ENCODE measurements at regions not wholly inside any gene's neighbourhood (a gene's known extent, or its start where the extent isn't known, plus 50 kb on each side); places are given as distances from the start of the nearest gene placed in this dataset.

DNA sequence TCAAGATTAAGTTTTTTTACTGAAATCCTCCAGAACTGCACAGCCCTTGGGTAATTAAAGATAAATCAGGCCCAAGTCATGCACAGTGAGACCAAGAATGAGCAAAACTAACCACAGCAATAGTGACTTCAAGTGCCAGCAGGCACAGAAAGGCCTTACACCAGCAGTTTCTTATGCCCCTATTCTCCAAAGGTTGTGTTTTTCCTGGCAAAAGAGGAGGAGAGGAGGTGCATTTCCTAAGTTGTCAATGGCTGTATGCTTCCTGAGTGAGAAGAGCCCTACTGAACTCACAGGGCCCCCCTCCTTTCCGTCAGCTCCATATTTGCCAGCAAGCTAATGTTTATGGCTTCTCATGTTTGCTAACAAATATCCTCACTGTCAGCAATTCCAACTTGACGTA, 418.7 kb upstream of the INTU start:
- no peak for TF ChIP-seq POLR2A (IDR thresholded peaks at IDR 0.05)
- TF ChIP-seq, protein P1, sequence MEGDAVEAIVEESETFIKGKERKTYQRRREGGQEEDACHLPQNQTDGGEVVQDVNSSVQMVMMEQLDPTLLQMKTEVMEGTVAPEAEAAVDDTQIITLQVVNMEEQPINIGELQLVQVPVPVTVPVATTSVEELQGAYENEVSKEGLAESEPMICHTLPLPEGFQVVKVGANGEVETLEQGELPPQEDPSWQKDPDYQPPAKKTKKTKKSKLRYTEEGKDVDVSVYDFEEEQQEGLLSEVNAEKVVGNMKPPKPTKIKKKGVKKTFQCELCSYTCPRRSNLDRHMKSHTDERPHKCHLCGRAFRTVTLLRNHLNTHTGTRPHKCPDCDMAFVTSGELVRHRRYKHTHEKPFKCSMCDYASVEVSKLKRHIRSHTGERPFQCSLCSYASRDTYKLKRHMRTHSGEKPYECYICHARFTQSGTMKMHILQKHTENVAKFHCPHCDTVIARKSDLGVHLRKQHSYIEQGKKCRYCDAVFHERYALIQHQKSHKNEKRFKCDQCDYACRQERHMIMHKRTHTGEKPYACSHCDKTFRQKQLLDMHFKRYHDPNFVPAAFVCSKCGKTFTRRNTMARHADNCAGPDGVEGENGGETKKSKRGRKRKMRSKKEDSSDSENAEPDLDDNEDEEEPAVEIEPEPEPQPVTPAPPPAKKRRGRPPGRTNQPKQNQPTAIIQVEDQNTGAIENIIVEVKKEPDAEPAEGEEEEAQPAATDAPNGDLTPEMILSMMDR (IDR thresholded peaks at IDR 0.05 in 4 of 5, conservative IDR thresholded peaks at IDR 0.05 in 1 of 5), result no peak
